OCI-LY1 (cell line): ENCODE measurements at regions not wholly inside any gene's neighbourhood (a gene's known extent, or its start where the extent isn't known, plus 50 kb on each side); places are given as distances from the start of the nearest gene placed in this dataset.

Source experiments
- EZH2 ChIP-seq: fragments of 200-600 bp; sonication (generic), shearing (Covaris generic); IDR thresholded peaks from 2 replicates; pipeline ENCODE4 v1.8.0; 2017; ENCODE audit warnings: borderline replicate concordance, mixed run types, mild to moderate bottlenecking, antibody characterized with exemption, low read length, moderate library complexity, mixed read lengths
- TF ChIP-seq, protein P1 (sequence below): fragments of 200-600 bp; sonication (generic), shearing (Covaris generic); IDR thresholded peaks from 2 replicates; pipeline ENCODE4 v1.5.1; 2017; ENCODE audit warnings: mild to moderate bottlenecking, antibody characterized with exemption, low read length, moderate library complexity, mixed read lengths

DNA sequence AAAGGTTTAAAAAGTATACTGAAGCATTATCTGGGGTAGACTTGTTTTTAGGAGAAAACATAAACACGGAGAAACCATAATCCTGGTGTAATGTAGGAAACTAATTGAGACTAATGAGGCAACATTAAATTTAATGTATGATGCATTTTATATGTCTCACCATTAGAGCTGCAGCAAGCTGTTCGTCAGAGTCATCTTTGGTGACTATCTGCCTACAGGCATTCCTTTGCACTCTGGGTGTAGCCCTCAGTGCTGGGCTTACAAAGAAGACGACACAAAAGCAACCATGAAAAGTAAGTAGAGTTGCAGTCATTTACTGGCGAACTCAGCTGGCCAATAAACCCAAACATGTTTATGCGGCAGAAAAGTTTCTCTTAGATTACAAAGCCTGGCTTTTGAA lies 415.3 kb upstream of the ZEB2 start:
- TF ChIP-seq, protein P1, sequence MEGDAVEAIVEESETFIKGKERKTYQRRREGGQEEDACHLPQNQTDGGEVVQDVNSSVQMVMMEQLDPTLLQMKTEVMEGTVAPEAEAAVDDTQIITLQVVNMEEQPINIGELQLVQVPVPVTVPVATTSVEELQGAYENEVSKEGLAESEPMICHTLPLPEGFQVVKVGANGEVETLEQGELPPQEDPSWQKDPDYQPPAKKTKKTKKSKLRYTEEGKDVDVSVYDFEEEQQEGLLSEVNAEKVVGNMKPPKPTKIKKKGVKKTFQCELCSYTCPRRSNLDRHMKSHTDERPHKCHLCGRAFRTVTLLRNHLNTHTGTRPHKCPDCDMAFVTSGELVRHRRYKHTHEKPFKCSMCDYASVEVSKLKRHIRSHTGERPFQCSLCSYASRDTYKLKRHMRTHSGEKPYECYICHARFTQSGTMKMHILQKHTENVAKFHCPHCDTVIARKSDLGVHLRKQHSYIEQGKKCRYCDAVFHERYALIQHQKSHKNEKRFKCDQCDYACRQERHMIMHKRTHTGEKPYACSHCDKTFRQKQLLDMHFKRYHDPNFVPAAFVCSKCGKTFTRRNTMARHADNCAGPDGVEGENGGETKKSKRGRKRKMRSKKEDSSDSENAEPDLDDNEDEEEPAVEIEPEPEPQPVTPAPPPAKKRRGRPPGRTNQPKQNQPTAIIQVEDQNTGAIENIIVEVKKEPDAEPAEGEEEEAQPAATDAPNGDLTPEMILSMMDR, result no peak
- TF ChIP-seq EZH2, result no peak
